Spleen (tissue), 11 donors: ENCODE measurements at regions not wholly inside any gene's neighbourhood (a gene's known extent, or its start where the extent isn't known, plus 50 kb on each side); places are given as distances from the start of the nearest gene placed in this dataset.

Experiments
- DNase-seq: peaks from one replicate; pipeline ENCODE4 v3.0.0-alpha.2; 2020
- H3K27ac ChIP-seq, 8 donors: fragments of 200-600 bp; sonication (generic) in 7 of 8; 1 replicate in 4 of 8; 2 replicates in 4 of 8; pipeline versions ENCODE4 v1.5.0 to v1.8.0; 2016 to 2021; ENCODE audit warnings: inconsistent platforms in 4 of 8, mild to moderate bottlenecking in 4 of 8, moderate library complexity in 1 of 8
- H3K27me3 ChIP-seq, 7 donors: fragments of 200-600 bp; sonication (generic) in 6 of 7; replicated peaks in 1 of 7; 1 replicate in 4 of 7; 2 replicates in 3 of 7; pipeline versions ENCODE4 v1.5.0 to v1.8.0; 2016 to 2021; ENCODE audit warnings: inconsistent platforms in 3 of 7, mild to moderate bottlenecking in 1 of 7
- H3K36me3 ChIP-seq, 6 donors: fragments of 200-600 bp; sonication (generic) in 5 of 6; 1 replicate in 4 of 6; 2 replicates in 2 of 6; pipeline versions ENCODE4 v1.5.0 to v1.8.0; 2016 to 2021; ENCODE audit warnings: inconsistent platforms in 2 of 6
- H3K4me1 ChIP-seq, 6 donors: fragments of 200-600 bp; sonication (generic) in 5 of 6; 1 replicate in 3 of 6; 2 replicates in 3 of 6; pipeline versions ENCODE4 v1.5.0 to v1.8.0; 2016 to 2021; ENCODE audit warnings: inconsistent platforms in 3 of 6
- H3K4me3 ChIP-seq, 8 donors: fragments of 200-600 bp; sonication (generic) in 7 of 8; 1 replicate in 4 of 8; 2 replicates in 4 of 8; pipeline versions ENCODE4 v1.5.0 to v1.8.0; 2016 to 2021; ENCODE audit warnings: inconsistent platforms in 4 of 8, mild to moderate bottlenecking in 4 of 8, moderate library complexity in 2 of 8
- H3K9me3 ChIP-seq, 8 donors: fragments of 200-600 bp; sonication (generic) in 7 of 8; 1 replicate in 4 of 8; 2 replicates in 4 of 8; pipeline versions ENCODE4 v1.5.0 to v1.8.0; 2016 to 2021; ENCODE audit warnings: inconsistent platforms in 4 of 8
- POLR2A ChIP-seq, 3 donors: fragments of 450-650 bp; IDR thresholded peaks; one replicate each; pipeline ENCODE4 v1.5.1; 2017; ENCODE audit warnings: antibody characterized with exemption in 3 of 3, mild to moderate bottlenecking in 1 of 3
- POLR2AphosphoS5 ChIP-seq, 3 donors: sonication (generic); formaldehyde crosslinking; IDR thresholded peaks; one replicate each; pipeline ENCODE4 v1.5.1; 2017; ENCODE audit warnings: antibody characterized with exemption in 3 of 3
- WGBS, 5 donors: extraction: QIAGEN DNeasy Blood & Tissue Kit in 3 of 5; methylation state at CpG; one replicate each; pipeline versions ENCODE4 v1.1.5 to v1.1.7; 2013 to 2018; 5-methylcytosine and 5-hydroxymethylcytosine counted together
- intact Hi-C: fragments of 100-400 bp; cut with DNase I; formaldehyde crosslinking; loops from one replicate; pipeline ENCODE4 v1.15.0; 2023; ENCODE audit warnings: low total_unique reads
- TF ChIP-seq, protein P1 (sequence below), 11 experiments: fragments of 200-600 bp in 7 of 11; fragments of 450-650 bp in 4 of 11; sonication (generic) in 4 of 11; IDR thresholded peaks in 8 of 11; conservative IDR thresholded peaks in 3 of 11; 1 replicate in 7 of 11; 2 replicates in 4 of 11; pipeline versions ENCODE4 v1.4.0 to v1.8.0; 2016 to 2021; ENCODE audit warnings: antibody characterized with exemption in 11 of 11, inconsistent platforms in 4 of 11, mild to moderate bottlenecking in 1 of 11
- donor health status: healthy with polysubstance abuse.
- donor health status: DM: no; HTN: no; CAD: no; lungs with moderate emphysema.
- donor health status: DM: no; HTN: no; CAD: no.
- donor health status: Bipolar disorder and iron deficiency.
- donor health status: healthy.
- donor health status: DM: no; HTN: no; CAD: no.
- donor health status: DM: yes; HTN: yes; CAD: no.

DNA sequence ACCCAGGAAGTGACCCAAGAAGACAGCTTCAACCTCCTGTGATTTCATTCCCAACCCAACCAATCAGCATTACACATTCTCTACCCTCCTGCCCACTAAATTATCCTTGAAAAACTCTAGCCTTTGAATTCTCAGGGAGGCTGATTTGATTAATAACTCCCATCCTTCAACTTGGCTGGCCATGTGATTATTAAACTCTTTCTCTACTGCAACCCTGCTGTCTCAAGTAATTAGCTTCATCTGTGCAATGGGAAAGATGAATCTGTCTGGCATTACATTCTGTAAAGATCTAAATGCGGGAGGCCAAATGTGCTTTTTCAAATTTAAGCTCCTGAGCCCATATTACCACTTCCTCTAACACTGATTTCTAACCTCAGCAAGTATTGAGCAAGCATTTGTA is 95.9 kb upstream of the STT3B start:
- peaks cover 0 to 20% (median 13%) of the 10 kb centered on the region in 8 donors for H3K9me3 ChIP-seq
- no peak for DNase-seq
- TF ChIP-seq, protein P1, sequence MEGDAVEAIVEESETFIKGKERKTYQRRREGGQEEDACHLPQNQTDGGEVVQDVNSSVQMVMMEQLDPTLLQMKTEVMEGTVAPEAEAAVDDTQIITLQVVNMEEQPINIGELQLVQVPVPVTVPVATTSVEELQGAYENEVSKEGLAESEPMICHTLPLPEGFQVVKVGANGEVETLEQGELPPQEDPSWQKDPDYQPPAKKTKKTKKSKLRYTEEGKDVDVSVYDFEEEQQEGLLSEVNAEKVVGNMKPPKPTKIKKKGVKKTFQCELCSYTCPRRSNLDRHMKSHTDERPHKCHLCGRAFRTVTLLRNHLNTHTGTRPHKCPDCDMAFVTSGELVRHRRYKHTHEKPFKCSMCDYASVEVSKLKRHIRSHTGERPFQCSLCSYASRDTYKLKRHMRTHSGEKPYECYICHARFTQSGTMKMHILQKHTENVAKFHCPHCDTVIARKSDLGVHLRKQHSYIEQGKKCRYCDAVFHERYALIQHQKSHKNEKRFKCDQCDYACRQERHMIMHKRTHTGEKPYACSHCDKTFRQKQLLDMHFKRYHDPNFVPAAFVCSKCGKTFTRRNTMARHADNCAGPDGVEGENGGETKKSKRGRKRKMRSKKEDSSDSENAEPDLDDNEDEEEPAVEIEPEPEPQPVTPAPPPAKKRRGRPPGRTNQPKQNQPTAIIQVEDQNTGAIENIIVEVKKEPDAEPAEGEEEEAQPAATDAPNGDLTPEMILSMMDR (IDR thresholded peaks at IDR 0.05 in 8 of 11, conservative IDR thresholded peaks at IDR 0.05 in 3 of 11), result no peak
- no peak for TF ChIP-seq POLR2AphosphoS5 (IDR thresholded peaks at IDR 0.05)
- no peak for TF ChIP-seq POLR2A (IDR thresholded peaks at IDR 0.05)
- H3K4me1 ChIP-seq, result peaks cover 0 to 9% (median 5%) of the 10 kb centered on the region in 6 donors
- 77 to 100% (median 88%) methylated on average over 1 of the region's 1 CpG for WGBS, 5 donors
- no peaks in the 10 kb centered on the region for H3K36me3 ChIP-seq
- intact Hi-C loops, result no loop called here
- H3K4me3 ChIP-seq, result no peak overlapping the region
- no peak overlapping the region for H3K27ac ChIP-seq
- no peaks in the 10 kb centered on the region for H3K27me3 ChIP-seq

DNA sequence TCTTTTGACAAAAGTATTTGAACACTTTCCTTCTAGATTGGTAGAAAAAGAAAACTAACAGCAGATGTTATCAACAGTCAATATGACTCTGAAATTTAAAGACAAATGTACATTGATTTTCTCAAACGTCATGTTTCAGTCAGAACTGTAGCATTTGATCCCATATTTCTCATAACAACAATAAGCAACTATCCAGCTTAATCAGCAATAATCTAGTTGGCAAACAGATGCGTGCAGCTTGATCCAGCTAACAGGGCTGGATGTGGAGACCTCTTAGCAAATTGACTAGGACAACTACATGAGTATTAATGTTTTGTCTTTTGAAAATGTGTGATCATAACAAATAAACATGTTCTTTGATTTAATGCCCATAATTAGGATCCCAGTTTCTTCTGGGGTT is 94.0 kb upstream of the STT3B start:
- Histone ChIP-seq H3K27ac (no peak overlapping the region), H3K36me3 (no peaks in the 10 kb centered on the region), H3K9me3 (peaks cover 0 to 20% (median 13%) of the 10 kb centered on the region in 8 donors), H3K4me3 (no peak overlapping the region), H3K4me1 (peaks cover 0 to 9% (median 2%) of the 10 kb centered on the region in 6 donors), H3K27me3 (no peaks in the 10 kb centered on the region)
- no peak for DNase-seq
- 31 to 86% (median 56%) methylated on average over 2 of the region's 2 CpGs for WGBS, 5 donors
- intact Hi-C loops, result no loop called here
- TF ChIP-seq, protein P1 (IDR thresholded peaks at IDR 0.05 in 8 of 11, conservative IDR thresholded peaks at IDR 0.05 in 3 of 11), result no peak
- TF ChIP-seq POLR2AphosphoS5 (IDR thresholded peaks at IDR 0.05), result no peak
- TF ChIP-seq POLR2A (IDR thresholded peaks at IDR 0.05), result no peak

GRCh38 chr3:31439890-31440750 is 92.6 kb upstream of the STT3B start:
- Histone ChIP-seq H3K4me3 (no peak overlapping the region), H3K27ac (no peak overlapping the region), H3K36me3 (no peaks in the 10 kb centered on the region), H3K9me3 (peaks cover 0 to 20% (median 13%) of the 10 kb centered on the region in 8 donors), H3K4me1 (peaks cover 0 to 9% (median 0%) of the 10 kb centered on the region in 6 donors), H3K27me3 (no peaks in the 10 kb centered on the region)
- no peak for DNase-seq
- TF ChIP-seq, protein P1 (IDR thresholded peaks at IDR 0.05 in 8 of 11, conservative IDR thresholded peaks at IDR 0.05 in 3 of 11), result no peak
- no peak for TF ChIP-seq POLR2A (IDR thresholded peaks at IDR 0.05)
- WGBS, 5 donors, result 22 to 33% (median 31%) methylated on average over 3 of the region's 3 CpGs
- intact Hi-C loops, result no loop called here

DNA sequence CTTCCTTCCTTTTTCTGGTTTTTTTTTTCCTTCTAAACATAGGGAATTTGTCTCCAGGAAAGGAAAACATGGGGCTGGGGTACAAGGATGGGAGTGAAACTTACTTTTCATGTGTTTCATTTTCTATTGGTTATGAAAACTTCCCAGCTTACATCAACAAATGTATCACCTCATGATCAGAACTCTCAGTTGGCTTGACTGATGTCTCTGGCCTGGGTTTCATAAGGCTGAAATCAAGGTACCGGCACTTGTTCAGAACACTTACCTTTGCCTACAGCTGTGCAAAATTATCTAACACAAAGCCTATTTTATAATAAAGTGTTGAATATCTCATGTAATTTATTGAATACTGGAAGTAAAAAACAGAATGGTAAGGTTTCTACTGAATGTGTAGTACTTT is 91.8 kb upstream of the STT3B start:
- no peaks in the 10 kb centered on the region for H3K36me3 ChIP-seq
- no peaks in the 10 kb centered on the region for H3K27me3 ChIP-seq
- peaks cover 0 to 20% (median 13%) of the 10 kb centered on the region in 8 donors for H3K9me3 ChIP-seq
- intact Hi-C loops, result no loop called here
- WGBS, 5 donors, result 65 to 98% (median 94%) methylated on average over 1 of the region's 1 CpG
- no peak for TF ChIP-seq POLR2AphosphoS5 (IDR thresholded peaks at IDR 0.05)
- no peak for TF ChIP-seq POLR2A (IDR thresholded peaks at IDR 0.05)
- TF ChIP-seq, protein P1 (IDR thresholded peaks at IDR 0.05 in 8 of 11, conservative IDR thresholded peaks at IDR 0.05 in 3 of 11), result no peak
- no peak overlapping the region for H3K4me3 ChIP-seq
- DNase-seq, result no peak
- peaks cover 0 to 9% (median 0%) of the 10 kb centered on the region in 6 donors for H3K4me1 ChIP-seq
- H3K27ac ChIP-seq, result no peak overlapping the region
